Retinal pigment epithelial cell (primary cell): ENCODE measurements at regions not wholly inside any gene's neighbourhood (a gene's known extent, or its start where the extent isn't known, plus 50 kb on each side); places are given as distances from the start of the nearest gene placed in this dataset.
A peak's percentile ranks its signal among the peaks of the same experiment; 100 is the strongest.

Experiments
- DNase-seq: peaks from one replicate; pipeline ENCODE4 v3.0.0-alpha.2; 2010; ENCODE audit warnings: low read depth
- H3K4me3 ChIP-seq: 2 replicates; pipeline ENCODE4 v1.5.1; 2011; ENCODE audit warnings: mild to moderate bottlenecking, low read length, control low read depth, moderate library complexity
- TF ChIP-seq, protein P1 (sequence below): conservative IDR thresholded peaks from 2 replicates; pipeline ENCODE4 v1.5.1; 2011; ENCODE audit warnings: low read depth, low read length, control low read depth, inconsistent platforms

DNA sequence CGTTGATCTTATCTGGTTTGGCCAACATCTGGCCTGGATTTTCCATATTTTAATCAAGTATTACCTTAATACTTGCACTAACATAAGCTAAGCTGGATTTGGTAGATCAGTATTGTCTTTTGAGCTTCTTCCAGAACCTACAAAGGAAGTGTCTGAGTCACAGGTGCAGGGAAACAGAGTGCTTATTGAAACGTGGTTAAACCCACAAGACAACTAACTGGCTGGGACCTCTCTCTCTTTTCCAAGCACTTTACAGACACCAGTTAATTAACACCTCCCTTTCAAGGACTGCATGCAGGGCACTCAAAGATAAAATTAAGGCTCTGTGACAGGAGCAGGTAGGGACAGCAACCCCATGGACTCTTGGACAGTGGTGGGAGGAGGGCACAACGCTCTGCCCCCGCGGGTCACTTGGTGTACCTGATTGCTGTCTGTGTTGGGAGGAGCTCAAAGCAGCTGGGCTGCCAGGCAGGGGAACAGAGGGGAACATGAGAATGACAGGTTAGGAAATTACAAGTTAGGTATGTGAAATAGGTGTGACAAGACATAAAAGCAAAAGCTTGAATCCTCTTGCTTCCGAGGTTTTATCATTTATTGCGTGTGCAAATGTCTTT, 133.7 kb upstream of the MON1B start:
- DNase-seq: no peak

DNA sequence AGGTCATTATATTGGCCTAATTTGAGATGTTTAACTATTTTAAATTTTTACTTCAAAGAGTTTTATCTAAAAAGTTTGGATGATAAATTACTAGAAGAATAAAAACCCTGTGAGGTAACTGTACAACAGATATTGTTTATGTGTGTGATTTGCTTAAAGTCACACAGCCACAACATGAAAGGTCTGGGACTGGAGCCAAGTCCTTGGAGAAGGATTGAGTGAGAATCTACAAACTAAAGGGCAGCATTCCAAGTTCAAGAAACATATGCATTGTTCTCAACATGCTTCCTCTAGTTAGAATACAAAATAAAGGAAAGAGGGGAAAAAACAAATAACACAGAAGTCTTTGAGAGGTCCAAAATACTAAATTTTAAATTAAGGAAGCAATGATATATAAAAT, 131.5 kb upstream of the MON1B start:
- peak; percentile 1 for DNase-seq
- TF ChIP-seq, protein P1, sequence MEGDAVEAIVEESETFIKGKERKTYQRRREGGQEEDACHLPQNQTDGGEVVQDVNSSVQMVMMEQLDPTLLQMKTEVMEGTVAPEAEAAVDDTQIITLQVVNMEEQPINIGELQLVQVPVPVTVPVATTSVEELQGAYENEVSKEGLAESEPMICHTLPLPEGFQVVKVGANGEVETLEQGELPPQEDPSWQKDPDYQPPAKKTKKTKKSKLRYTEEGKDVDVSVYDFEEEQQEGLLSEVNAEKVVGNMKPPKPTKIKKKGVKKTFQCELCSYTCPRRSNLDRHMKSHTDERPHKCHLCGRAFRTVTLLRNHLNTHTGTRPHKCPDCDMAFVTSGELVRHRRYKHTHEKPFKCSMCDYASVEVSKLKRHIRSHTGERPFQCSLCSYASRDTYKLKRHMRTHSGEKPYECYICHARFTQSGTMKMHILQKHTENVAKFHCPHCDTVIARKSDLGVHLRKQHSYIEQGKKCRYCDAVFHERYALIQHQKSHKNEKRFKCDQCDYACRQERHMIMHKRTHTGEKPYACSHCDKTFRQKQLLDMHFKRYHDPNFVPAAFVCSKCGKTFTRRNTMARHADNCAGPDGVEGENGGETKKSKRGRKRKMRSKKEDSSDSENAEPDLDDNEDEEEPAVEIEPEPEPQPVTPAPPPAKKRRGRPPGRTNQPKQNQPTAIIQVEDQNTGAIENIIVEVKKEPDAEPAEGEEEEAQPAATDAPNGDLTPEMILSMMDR: no peak

More for the DNA sequence above, 133.7 kb upstream of the MON1B start:
- H3K4me3 ChIP-seq: no peak overlapping the region
- TF ChIP-seq, protein P1: no peak

DNA sequence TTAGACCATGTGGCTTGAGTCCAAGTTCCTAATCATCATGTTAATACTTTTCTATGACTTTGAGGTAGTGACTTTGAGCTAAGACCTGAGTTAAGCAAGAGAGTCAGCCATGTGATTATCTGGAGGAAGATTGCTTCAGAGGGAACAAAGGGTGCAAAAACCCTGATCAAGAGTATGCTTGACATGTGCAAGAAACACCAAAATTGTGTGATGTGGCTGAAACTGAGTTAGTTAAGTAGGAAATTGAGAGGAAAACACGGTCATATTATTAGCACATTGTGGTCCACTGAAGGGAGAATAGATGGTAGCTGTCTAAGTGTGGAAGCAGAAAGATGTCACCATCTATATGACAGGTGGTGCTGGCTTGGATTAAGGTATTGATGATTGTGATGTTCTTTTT, 130.4 kb upstream of the MON1B start:
- H3K4me3 ChIP-seq: no peak overlapping the region
- TF ChIP-seq, protein P1: no peak
- DNase-seq: no peak

More for the DNA sequence above, 131.5 kb upstream of the MON1B start:
- H3K4me3 ChIP-seq: no peak overlapping the region

DNA sequence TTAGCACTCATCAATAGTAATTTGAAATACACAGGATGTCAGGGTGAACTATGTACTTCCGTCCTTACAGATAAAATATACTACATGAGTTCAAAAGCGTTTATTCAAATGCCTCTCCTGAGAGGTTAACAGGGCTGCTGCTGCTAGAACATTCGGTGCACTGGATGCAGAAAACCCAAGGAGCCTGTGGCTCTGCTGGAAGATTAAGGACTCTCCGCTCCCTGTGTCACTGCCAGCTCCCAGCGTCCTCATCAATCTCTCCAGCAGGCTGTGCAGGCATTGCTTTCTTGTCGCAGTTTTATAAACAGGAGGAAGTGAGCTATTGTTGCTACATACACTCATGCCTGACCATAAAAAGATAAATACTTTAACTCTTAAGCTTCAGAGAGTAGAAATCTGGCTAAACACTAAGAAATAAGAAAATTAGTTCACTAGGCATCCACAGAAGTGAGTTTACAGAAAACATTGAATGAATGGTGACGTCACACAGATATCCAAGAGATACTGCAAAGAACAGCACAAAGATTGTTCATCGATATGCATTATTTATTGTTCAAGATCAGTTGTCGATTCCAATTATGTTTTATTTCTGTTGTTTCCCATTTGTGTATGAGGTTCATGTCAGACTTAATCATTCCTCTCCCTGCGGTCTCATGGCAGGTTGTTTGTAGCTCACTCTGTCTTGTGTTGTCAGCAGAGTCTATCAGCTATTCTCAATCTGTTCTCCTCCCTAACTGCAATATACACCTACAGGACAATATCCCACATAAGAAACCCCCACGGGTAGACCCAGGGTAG, 127.9 kb upstream of the MON1B start:
- TF ChIP-seq, protein P1: no peak
- no peak overlapping the region for H3K4me3 ChIP-seq
- no peak for DNase-seq

DNA sequence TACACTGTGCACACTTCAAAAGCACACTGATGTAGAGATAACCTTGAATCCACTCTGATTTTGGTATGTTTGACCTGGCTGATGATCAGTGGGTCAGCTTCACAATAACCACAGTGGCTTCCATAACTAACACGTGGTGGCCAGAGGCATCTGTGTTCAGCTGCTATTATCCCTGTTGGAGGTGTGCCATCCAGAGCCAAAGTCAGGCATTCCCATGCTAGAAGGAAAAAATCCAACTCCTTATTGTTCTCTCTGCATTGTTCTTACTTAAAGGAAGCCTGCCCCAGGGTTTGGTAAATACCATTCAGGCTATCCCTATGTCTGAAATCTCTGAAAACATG, 127.3 kb upstream of the MON1B start:
- DNase-seq: no peak
- TF ChIP-seq, protein P1: no peak
- H3K4me3 ChIP-seq: no peak overlapping the region

DNA sequence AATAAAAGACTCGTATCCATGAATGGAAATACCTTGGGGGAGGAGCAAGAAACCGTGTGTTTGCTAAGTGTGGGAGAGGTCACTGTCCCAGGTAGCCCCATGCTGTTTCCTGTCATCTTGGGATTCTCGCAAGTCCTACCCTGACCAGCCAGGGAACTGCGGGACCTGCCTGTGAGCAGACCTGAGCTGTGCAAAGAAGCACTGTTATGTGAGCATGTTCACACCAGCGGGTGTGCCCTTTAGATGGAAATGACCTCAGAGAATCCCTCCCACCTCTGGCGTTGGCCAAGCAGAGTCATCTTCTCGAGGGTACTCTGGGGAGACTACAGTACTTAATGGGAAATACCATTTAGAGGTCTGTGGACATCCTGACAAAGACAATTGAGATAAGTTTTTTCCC, 127.0 kb upstream of the MON1B start:
- no peak for DNase-seq

More for the DNA sequence above, 127.0 kb upstream of the MON1B start:
- no peak overlapping the region for H3K4me3 ChIP-seq
- TF ChIP-seq, protein P1: no peak
